ENCODE measurements at regions not wholly inside any gene's neighbourhood (a gene's known extent, or its start where the extent isn't known, plus 50 kb on each side); places are given as distances from the start of the nearest gene placed in this dataset.

GRCh38 chr6:170042123-170042522, 248.8 kb downstream of the DLL1 start:
- TF ChIP-seq CTCF (IDR thresholded peaks at IDR 0.05): no peak
- no peak for TF ChIP-seq POLR2A (IDR thresholded peaks at IDR 0.05)
- TF ChIP-seq POLR2AphosphoS5 (IDR thresholded peaks at IDR 0.05): no peak
- TF ChIP-seq EP300 (IDR thresholded peaks at IDR 0.05): no peak

Data from gastroesophageal sphincter (tissue), 3 donors.